SK-N-SH treated with all-trans-retinoic acid at 6 μM for 48 hours (cell line): ENCODE measurements at regions not wholly inside any gene's neighbourhood (a gene's known extent, or its start where the extent isn't known, plus 50 kb on each side); places are given as distances from the start of the nearest gene placed in this dataset.

Source experiments
- ATAC-seq: fragments of 200-7000 bp; cut with Tn5 transposase; 3 replicates; pipeline ENCODE4 v1.9.1; 2020; ENCODE audit warnings: mild to moderate bottlenecking, moderate library complexity
- ARNTL ChIP-seq: fragments of 450-650 bp; formaldehyde crosslinking; IDR thresholded peaks from 2 replicates; pipeline ENCODE4 v1.5.0; 2020; ENCODE audit warnings: low read depth, mild to moderate bottlenecking, moderate library complexity, borderline replicate concordance
- BACH2 ChIP-seq: fragments of 250-450 bp; sonication (Bioruptor Pico); IDR thresholded peaks from 2 replicates; pipeline ENCODE4 v1.9.0; 2021; ENCODE audit warnings: mild to moderate bottlenecking, borderline replicate concordance
- CSDC2 ChIP-seq: fragments of 250-450 bp; sonication (Bioruptor Pico); IDR thresholded peaks from 2 replicates; pipeline ENCODE4 v1.5.0; 2020; ENCODE audit warnings: mild to moderate bottlenecking, moderate library complexity
- CSRNP3 ChIP-seq: fragments of 250-450 bp; sonication (Bioruptor Pico); IDR thresholded peaks from 2 replicates; pipeline ENCODE4 v1.5.1; 2021; ENCODE audit warnings: mild to moderate bottlenecking, moderate library complexity
- ESRRG ChIP-seq: fragments of 250-450 bp; sonication (Bioruptor Pico); IDR thresholded peaks from 2 replicates; pipeline ENCODE4 v1.6.1; 2021; ENCODE audit warnings: mild to moderate bottlenecking
- GLIS3 ChIP-seq: fragments of 250-450 bp; sonication (Bioruptor Pico); IDR thresholded peaks from 2 replicates; pipeline ENCODE4 v1.5.0; 2020; ENCODE audit warnings: mild to moderate bottlenecking, moderate library complexity
- OSR1 ChIP-seq: fragments of 250-450 bp; sonication (Bioruptor Pico); IDR thresholded peaks from 2 replicates; pipeline ENCODE4 v1.8.0; 2022; ENCODE audit warnings: moderate library complexity, mild to moderate bottlenecking, inconsistent platforms
- PATZ1 ChIP-seq: fragments of 250-450 bp; sonication (Bioruptor Pico); IDR thresholded peaks from 2 replicates; pipeline ENCODE4 v1.8.0; 2020; ENCODE audit warnings: mild to moderate bottlenecking, moderate library complexity, borderline replicate concordance
- PPARA ChIP-seq: fragments of 250-450 bp; sonication (Bioruptor Pico); IDR thresholded peaks from 2 replicates; pipeline ENCODE4 v1.5.0; 2020; ENCODE audit warnings: mild to moderate bottlenecking, borderline replicate concordance
- RARB ChIP-seq: fragments of 250-450 bp; sonication (Bioruptor Pico); IDR thresholded peaks from 2 replicates; pipeline ENCODE4 v1.8.0; 2021; ENCODE audit warnings: mild to moderate bottlenecking, moderate library complexity
- SNAI2 ChIP-seq: fragments of 250-450 bp; sonication (Bioruptor Pico); IDR thresholded peaks from 2 replicates; pipeline ENCODE4 v1.5.0; 2020; ENCODE audit warnings: mild to moderate bottlenecking, moderate library complexity
- TOX ChIP-seq: fragments of 250-450 bp; sonication (Bioruptor Pico); IDR thresholded peaks from 2 replicates; pipeline ENCODE4 v1.8.0; 2021; ENCODE audit warnings: mild to moderate bottlenecking, moderate library complexity, borderline replicate concordance
- ZFP3 ChIP-seq: fragments of 250-450 bp; sonication (Bioruptor Pico); IDR thresholded peaks from 2 replicates; pipeline ENCODE4 v1.5.0; 2020; ENCODE audit warnings: mild to moderate bottlenecking, moderate library complexity
- ZFP30 ChIP-seq: fragments of 450-650 bp; formaldehyde crosslinking; IDR thresholded peaks from 2 replicates; pipeline ENCODE4 v1.5.0; 2022; ENCODE audit warnings: mild to moderate bottlenecking, moderate library complexity
- ZNF565 ChIP-seq: fragments of 450-650 bp; formaldehyde crosslinking; conservative IDR thresholded peaks from 2 replicates; pipeline ENCODE4 v1.5.0; 2020; ENCODE audit warnings: low read depth, mild to moderate bottlenecking, moderate library complexity
- ZNF70 ChIP-seq: fragments of 450-650 bp; formaldehyde crosslinking; IDR thresholded peaks from 2 replicates; pipeline ENCODE4 v1.5.0; 2020; ENCODE audit warnings: mild to moderate bottlenecking, moderate library complexity
- ZNF8 ChIP-seq: fragments of 450-650 bp; formaldehyde crosslinking; IDR thresholded peaks from 2 replicates; pipeline ENCODE4 v1.5.0; 2020; ENCODE audit warnings: mild to moderate bottlenecking, moderate library complexity
- TF ChIP-seq, protein P1 (sequence below): fragments of 250-450 bp; sonication (Bioruptor Pico); IDR thresholded peaks from 2 replicates; pipeline ENCODE4 v1.5.0; 2020; ENCODE audit warnings: mild to moderate bottlenecking, moderate library complexity
- TF ChIP-seq, protein P2 (sequence below): fragments of 250-450 bp; sonication (Bioruptor Pico); IDR thresholded peaks from 2 replicates; pipeline ENCODE4 v1.8.0; 2021; ENCODE audit warnings: low read depth, mild to moderate bottlenecking, moderate library complexity, borderline replicate concordance

- TF ChIP-seq, protein P1, sequence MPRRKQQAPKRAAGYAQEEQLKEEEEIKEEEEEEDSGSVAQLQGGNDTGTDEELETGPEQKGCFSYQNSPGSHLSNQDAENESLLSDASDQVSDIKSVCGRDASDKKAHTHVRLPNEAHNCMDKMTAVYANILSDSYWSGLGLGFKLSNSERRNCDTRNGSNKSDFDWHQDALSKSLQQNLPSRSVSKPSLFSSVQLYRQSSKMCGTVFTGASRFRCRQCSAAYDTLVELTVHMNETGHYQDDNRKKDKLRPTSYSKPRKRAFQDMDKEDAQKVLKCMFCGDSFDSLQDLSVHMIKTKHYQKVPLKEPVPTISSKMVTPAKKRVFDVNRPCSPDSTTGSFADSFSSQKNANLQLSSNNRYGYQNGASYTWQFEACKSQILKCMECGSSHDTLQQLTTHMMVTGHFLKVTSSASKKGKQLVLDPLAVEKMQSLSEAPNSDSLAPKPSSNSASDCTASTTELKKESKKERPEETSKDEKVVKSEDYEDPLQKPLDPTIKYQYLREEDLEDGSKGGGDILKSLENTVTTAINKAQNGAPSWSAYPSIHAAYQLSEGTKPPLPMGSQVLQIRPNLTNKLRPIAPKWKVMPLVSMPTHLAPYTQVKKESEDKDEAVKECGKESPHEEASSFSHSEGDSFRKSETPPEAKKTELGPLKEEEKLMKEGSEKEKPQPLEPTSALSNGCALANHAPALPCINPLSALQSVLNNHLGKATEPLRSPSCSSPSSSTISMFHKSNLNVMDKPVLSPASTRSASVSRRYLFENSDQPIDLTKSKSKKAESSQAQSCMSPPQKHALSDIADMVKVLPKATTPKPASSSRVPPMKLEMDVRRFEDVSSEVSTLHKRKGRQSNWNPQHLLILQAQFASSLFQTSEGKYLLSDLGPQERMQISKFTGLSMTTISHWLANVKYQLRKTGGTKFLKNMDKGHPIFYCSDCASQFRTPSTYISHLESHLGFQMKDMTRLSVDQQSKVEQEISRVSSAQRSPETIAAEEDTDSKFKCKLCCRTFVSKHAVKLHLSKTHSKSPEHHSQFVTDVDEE (CRISPR knock-in tag): no peak
- no peak for TF ChIP-seq ZNF8 (CRISPR knock-in tag)
Measured at GRCh38 chr2:12299431-12299830, 417.3 kb upstream of the TRIB2 start (continued).

- TF ChIP-seq SNAI2 (no peak), ZNF565 (CRISPR knock-in tag) (no peak), PATZ1 (CRISPR knock-in tag) (no peak), ESRRG (CRISPR knock-in tag) (no peak), GLIS3 (no peak), RARB (CRISPR knock-in tag) (no peak), CSRNP3 (CRISPR knock-in tag) (no peak)
- TF ChIP-seq, protein P2, sequence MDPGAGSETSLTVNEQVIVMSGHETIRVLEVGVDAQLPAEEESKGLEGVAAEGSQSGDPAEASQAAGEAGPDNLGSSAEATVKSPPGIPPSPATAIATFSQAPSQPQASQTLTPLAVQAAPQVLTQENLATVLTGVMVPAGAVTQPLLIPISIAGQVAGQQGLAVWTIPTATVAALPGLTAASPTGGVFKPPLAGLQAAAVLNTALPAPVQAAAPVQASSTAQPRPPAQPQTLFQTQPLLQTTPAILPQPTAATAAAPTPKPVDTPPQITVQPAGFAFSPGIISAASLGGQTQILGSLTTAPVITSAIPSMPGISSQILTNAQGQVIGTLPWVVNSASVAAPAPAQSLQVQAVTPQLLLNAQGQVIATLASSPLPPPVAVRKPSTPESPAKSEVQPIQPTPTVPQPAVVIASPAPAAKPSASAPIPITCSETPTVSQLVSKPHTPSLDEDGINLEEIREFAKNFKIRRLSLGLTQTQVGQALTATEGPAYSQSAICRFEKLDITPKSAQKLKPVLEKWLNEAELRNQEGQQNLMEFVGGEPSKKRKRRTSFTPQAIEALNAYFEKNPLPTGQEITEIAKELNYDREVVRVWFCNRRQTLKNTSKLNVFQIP (CRISPR knock-in tag): no peak
- TF ChIP-seq, protein P1 (CRISPR knock-in tag): no peak
- TF ChIP-seq, all 23 proteins: peak for 0
- no peak for ATAC-seq
Measured at GRCh38 chr2:12300019-12300602, 416.6 kb upstream of the TRIB2 start.

DNA sequence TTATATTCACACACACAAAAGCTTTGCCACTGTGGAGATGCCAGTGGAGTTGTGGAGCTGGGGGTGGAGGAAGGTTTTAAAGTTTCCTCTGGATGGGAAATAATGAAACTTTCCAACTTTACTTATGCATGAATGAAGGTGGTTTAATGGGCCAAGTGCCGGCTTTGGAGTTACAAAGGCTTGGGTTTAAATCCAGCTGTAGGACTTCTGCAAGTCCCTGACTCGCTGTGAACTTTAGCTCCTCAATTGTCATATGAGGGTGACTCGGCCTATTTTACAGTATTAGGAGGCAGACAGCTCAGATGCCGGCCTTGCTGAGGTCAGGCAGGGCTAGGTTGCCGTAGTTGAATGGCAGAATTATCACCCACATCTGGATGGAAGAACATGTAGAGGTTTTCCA is 415.8 kb upstream of the TRIB2 start:
- no peak for ATAC-seq
- TF ChIP-seq ARNTL (no peak), SNAI2 (no peak), ZFP3 (no peak), CSDC2 (CRISPR knock-in tag) (no peak), ZNF8 (CRISPR knock-in tag) (no peak), GLIS3 (no peak), BACH2 (CRISPR knock-in tag) (no peak), OSR1 (CRISPR knock-in tag) (no peak), TOX (CRISPR knock-in tag) (no peak), ESRRG (CRISPR knock-in tag) (no peak), ZNF70 (no peak)

- TF ChIP-seq ZNF8 (CRISPR knock-in tag) (no peak), RARB (CRISPR knock-in tag) (no peak), GLIS3 (no peak), ARNTL (no peak), ZFP30 (CRISPR knock-in tag) (no peak), PPARA (CRISPR knock-in tag) (no peak)
- TF ChIP-seq, protein P2 (CRISPR knock-in tag): no peak
- TF ChIP-seq, all 23 proteins: peak for 0
- no peak for ATAC-seq
Measured at GRCh38 chr2:12302140-12302539, 414.6 kb upstream of the TRIB2 start.
